UCSD-AML1 (cell line): ENCODE measurements at regions not wholly inside any gene's neighbourhood (a gene's known extent, or its start where the extent isn't known, plus 50 kb on each side); places are given as distances from the start of the nearest gene placed in this dataset.

Source experiments
- DNase-seq: peaks from one replicate; lab custom pipeline; 2025; ENCODE audit not compliant: unreplicated experiment; lab: John Stamatoyannopoulos, UW

GRCh38 chr3:65233561-65233960 lies 545.8 kb upstream of the ADAMTS9 start:
- DNase-seq, result no peak

GRCh38 chr3:65231544-65231943 lies 543.7 kb upstream of the ADAMTS9 start:
- DNase-seq, result no peak

GRCh38 chr3:65230261-65231139 lies 542.7 kb upstream of the ADAMTS9 start:
- no peak for DNase-seq

GRCh38 chr3:65226287-65226686 lies 538.5 kb upstream of the ADAMTS9 start:
- DNase-seq, result no peak

GRCh38 chr3:65210026-65210814 lies 522.4 kb upstream of the ADAMTS9 start:
- DNase-seq, result no peak

- no peak for DNase-seq
Observed at GRCh38 chr3:65202395-65202794, 514.6 kb upstream of the ADAMTS9 start.

GRCh38 chr3:65201926-65202325 lies 514.1 kb upstream of the ADAMTS9 start:
- no peak for DNase-seq

- DNase-seq, result no peak
Observed at GRCh38 chr3:65200310-65200970, 512.6 kb upstream of the ADAMTS9 start.

GRCh38 chr3:65196663-65197062 lies 508.9 kb upstream of the ADAMTS9 start:
- DNase-seq, result no peak

GRCh38 chr3:65195211-65196006 lies 507.6 kb upstream of the ADAMTS9 start:
- no peak for DNase-seq

GRCh38 chr3:65194744-65195143 lies 506.9 kb upstream of the ADAMTS9 start:
- DNase-seq, result no peak

- DNase-seq, result no peak
Observed at GRCh38 chr3:65194047-65194714, 506.4 kb upstream of the ADAMTS9 start.

- DNase-seq, result no peak
Observed at GRCh38 chr3:65193531-65193930, 505.7 kb upstream of the ADAMTS9 start.

- no peak for DNase-seq
Observed at GRCh38 chr3:65190111-65190510, 502.3 kb upstream of the ADAMTS9 start.

- DNase-seq, result no peak
Observed at GRCh38 chr3:65186268-65186667, 498.5 kb upstream of the ADAMTS9 start.

- no peak for DNase-seq
Observed at GRCh38 chr3:65182682-65183081, 494.9 kb upstream of the ADAMTS9 start.

- DNase-seq, result no peak
Observed at GRCh38 chr3:65182085-65182484, 494.3 kb upstream of the ADAMTS9 start.

GRCh38 chr3:65181391-65181871 lies 493.6 kb upstream of the ADAMTS9 start:
- DNase-seq, result no peak

GRCh38 chr3:65178703-65179102 lies 490.9 kb upstream of the ADAMTS9 start:
- no peak for DNase-seq

- no peak for DNase-seq
Observed at GRCh38 chr3:65177960-65178376, 490.2 kb upstream of the ADAMTS9 start.
